Glutamatergic neuron (in vitro differentiated cells): ENCODE measurements at regions not wholly inside any gene's neighbourhood (a gene's known extent, or its start where the extent isn't known, plus 50 kb on each side); places are given as distances from the start of the nearest gene placed in this dataset.

Experiments used
- DNase-seq: peaks from one replicate; pipeline ENCODE4 v3.0.0; 2022
- H3K27ac Mint-ChIP-seq: one replicate; pipeline ENCODE4 v1.8.0; 2020; ENCODE audit warnings: mild to moderate bottlenecking, mixed read lengths, inconsistent platforms; ENCODE audit not compliant: unreplicated experiment
- H3K27me3 Mint-ChIP-seq: one replicate; pipeline ENCODE4 v1.8.0; 2020; ENCODE audit warnings: mild to moderate bottlenecking, moderate library complexity, mixed read lengths, inconsistent platforms; ENCODE audit not compliant: unreplicated experiment
- H3K36me3 Mint-ChIP-seq: one replicate; pipeline ENCODE4 v1.8.0; 2020; ENCODE audit warnings: mild to moderate bottlenecking, mixed read lengths, inconsistent platforms; ENCODE audit not compliant: unreplicated experiment
- H3K4me1 Mint-ChIP-seq: one replicate; pipeline ENCODE4 v1.8.0; 2020; ENCODE audit warnings: mild to moderate bottlenecking, low read depth, mixed read lengths, inconsistent platforms; ENCODE audit not compliant: unreplicated experiment
- H3K4me3 Mint-ChIP-seq: one replicate; pipeline ENCODE4 v1.8.0; 2020; ENCODE audit warnings: mild to moderate bottlenecking, mixed read lengths, inconsistent platforms; ENCODE audit not compliant: unreplicated experiment
- H3K9me3 Mint-ChIP-seq: one replicate; pipeline ENCODE4 v1.8.0; 2020; ENCODE audit warnings: mild to moderate bottlenecking, moderate library complexity, mixed read lengths, inconsistent platforms; ENCODE audit not compliant: unreplicated experiment
- CTCF ChIP-seq: fragments of 200-600 bp; sonication (generic); IDR thresholded peaks from one replicate; pipeline ENCODE4 v1.5.0; 2021; ENCODE audit not compliant: partially characterized antibody, unreplicated experiment

GRCh38 chr13:50715402-50716146, 127.9 kb downstream of the DLEU7 start:
- DNase-seq, result no peak
- no peaks in the 10 kb centered on the region for H3K36me3 Mint-ChIP-seq
- no peaks in the 10 kb centered on the region for H3K27me3 Mint-ChIP-seq
- H3K27ac Mint-ChIP-seq, result no peak overlapping the region
- no peak for TF ChIP-seq CTCF
- no peaks in the 10 kb centered on the region for H3K4me1 Mint-ChIP-seq
- no peak overlapping the region for H3K4me3 Mint-ChIP-seq
- H3K9me3 Mint-ChIP-seq, result peaks cover 3% of the 10 kb centered on the region

GRCh38 chr13:50720861-50721671, 122.4 kb downstream of the DLEU7 start:
- no peaks in the 10 kb centered on the region for H3K9me3 Mint-ChIP-seq

GRCh38 chr13:50721672-50721992, 121.9 kb downstream of the DLEU7 start:
- peaks cover 2% of the 10 kb centered on the region for H3K4me1 Mint-ChIP-seq
- H3K27me3 Mint-ChIP-seq, result no peaks in the 10 kb centered on the region
- DNase-seq, result no peak
- no peak overlapping the region for H3K4me3 Mint-ChIP-seq
- TF ChIP-seq CTCF, result no peak
- no peak overlapping the region for H3K27ac Mint-ChIP-seq
- no peaks in the 10 kb centered on the region for H3K9me3 Mint-ChIP-seq
- H3K36me3 Mint-ChIP-seq, result no peaks in the 10 kb centered on the region

More at GRCh38 chr13:50720861-50721671, 122.4 kb downstream of the DLEU7 start:
- Mint-ChIP-seq H3K27me3 (no peaks in the 10 kb centered on the region), H3K4me1 (peaks cover 1% of the 10 kb centered on the region), H3K27ac (no peak overlapping the region), H3K4me3 (no peak overlapping the region), H3K36me3 (no peaks in the 10 kb centered on the region)
- DNase-seq, result no peak
- no peak for TF ChIP-seq CTCF

- no peak for TF ChIP-seq CTCF
- H3K27me3 Mint-ChIP-seq, result no peaks in the 10 kb centered on the region
- no peak for DNase-seq
- H3K36me3 Mint-ChIP-seq, result no peaks in the 10 kb centered on the region
- no peak overlapping the region for H3K4me3 Mint-ChIP-seq
- no peaks in the 10 kb centered on the region for H3K9me3 Mint-ChIP-seq
- H3K4me1 Mint-ChIP-seq, result peaks cover 2% of the 10 kb centered on the region
- H3K27ac Mint-ChIP-seq, result no peak overlapping the region
These were observed 120.9 kb downstream of the DLEU7 start for GRCh38 chr13:50722440-50723125.

DNA sequence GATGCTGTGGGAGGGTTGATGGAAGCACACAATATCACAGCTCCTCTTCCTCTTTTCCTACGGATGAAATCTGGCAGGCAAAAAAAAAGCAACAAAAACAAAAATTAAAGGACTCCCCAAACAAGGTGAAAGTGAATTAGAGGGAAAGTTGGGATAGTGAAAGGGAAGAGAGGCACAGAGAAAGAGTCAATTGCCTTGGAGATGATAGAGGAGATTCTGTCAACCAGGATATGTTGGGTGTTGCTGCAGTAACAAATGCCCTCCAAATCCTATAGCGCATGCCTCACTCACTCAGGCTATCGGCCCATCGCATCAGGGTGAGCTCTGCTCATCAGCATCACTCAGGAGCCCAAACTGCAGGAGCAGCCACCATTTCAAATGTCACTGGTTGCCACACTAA, 119.1 kb downstream of the DLEU7 start:
- no peak for TF ChIP-seq CTCF
- Mint-ChIP-seq H3K27me3 (no peaks in the 10 kb centered on the region), H3K36me3 (no peaks in the 10 kb centered on the region), H3K27ac (no peak overlapping the region), H3K4me3 (no peak overlapping the region), H3K4me1 (peaks cover 2% of the 10 kb centered on the region), H3K9me3 (no peaks in the 10 kb centered on the region)
- no peak for DNase-seq
